ENCODE measurements at regions not wholly inside any gene's neighbourhood (a gene's known extent, or its start where the extent isn't known, plus 50 kb on each side); places are given as distances from the start of the nearest gene placed in this dataset.

- Histone ChIP-seq H3K4me3 (no peak overlapping the region), H3K4me1 (ENCODE audit: insufficient read depth) (peaks cover 35% of the 10 kb centered on the region), H2AFZ (no peak overlapping the region), H3K9me2 (replicated peaks; ENCODE audit: insufficient read depth) (no peaks in the 10 kb centered on the region), H4K20me1 (ENCODE audit: insufficient read depth, poor library complexity, severe bottlenecking) (no peaks in the 10 kb centered on the region), H3K9me3 (ENCODE audit: low read depth) (no peaks in the 10 kb centered on the region), H3K27ac (peak overlapping the region; percentile 97), H3K4me2 (peak overlapping the region; percentile 42), H3K27me3 (no peaks in the 10 kb centered on the region), H3K79me2 (peaks cover 30% of the 10 kb centered on the region), H3K36me3 (replicated peaks; ENCODE audit: insufficient read depth, low read depth) (no peaks in the 10 kb centered on the region)
- TF ChIP-seq, protein P1, sequence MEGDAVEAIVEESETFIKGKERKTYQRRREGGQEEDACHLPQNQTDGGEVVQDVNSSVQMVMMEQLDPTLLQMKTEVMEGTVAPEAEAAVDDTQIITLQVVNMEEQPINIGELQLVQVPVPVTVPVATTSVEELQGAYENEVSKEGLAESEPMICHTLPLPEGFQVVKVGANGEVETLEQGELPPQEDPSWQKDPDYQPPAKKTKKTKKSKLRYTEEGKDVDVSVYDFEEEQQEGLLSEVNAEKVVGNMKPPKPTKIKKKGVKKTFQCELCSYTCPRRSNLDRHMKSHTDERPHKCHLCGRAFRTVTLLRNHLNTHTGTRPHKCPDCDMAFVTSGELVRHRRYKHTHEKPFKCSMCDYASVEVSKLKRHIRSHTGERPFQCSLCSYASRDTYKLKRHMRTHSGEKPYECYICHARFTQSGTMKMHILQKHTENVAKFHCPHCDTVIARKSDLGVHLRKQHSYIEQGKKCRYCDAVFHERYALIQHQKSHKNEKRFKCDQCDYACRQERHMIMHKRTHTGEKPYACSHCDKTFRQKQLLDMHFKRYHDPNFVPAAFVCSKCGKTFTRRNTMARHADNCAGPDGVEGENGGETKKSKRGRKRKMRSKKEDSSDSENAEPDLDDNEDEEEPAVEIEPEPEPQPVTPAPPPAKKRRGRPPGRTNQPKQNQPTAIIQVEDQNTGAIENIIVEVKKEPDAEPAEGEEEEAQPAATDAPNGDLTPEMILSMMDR (IDR thresholded peaks at IDR 0.05; ENCODE audit: poor library complexity), result peak; percentile 30
- TF ChIP-seq EZH2 (IDR thresholded peaks at IDR 0.05; ENCODE audit: borderline replicate concordance), result no peak
- no peak for TF ChIP-seq EZH2phosphoT487 (IDR thresholded peaks at IDR 0.05; ENCODE audit: low read depth, severe bottlenecking, unreplicated experiment)
- peak; percentile 90 for DNase-seq (ENCODE audit: low spot score)
- WGBS (ENCODE audit: low lambda C conversion rate, missing lambda C conversion rate), result 53% methylated on average over 16 of the region's 17 CpGs
Observed at GRCh38 chr16:85238233-85238647, 126.0 kb upstream of the CIBAR2 start.

DNA sequence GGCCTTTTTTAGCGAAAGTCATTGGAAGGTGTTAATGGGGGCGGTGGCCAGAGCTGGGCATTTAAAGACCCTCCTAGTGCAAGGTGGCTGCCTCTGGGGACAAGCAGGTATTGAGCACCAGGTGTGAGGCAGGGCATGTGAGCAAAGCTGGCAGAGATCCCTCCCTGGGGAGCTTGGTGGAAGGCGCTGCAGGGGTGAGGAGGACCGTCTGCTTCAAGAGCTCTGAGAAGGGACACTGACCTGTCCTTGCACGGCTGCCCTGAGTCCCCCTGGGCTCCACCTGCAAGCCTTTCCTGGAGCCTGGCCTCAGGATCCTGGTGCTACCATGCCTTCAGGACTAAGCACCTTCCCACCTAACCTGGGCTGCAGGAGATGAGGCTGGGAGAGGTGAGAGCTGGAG, 127.0 kb upstream of the CIBAR2 start:
- TF ChIP-seq EZH2phosphoT487 (IDR thresholded peaks at IDR 0.05; ENCODE audit: low read depth, severe bottlenecking, unreplicated experiment) (no peak), EZH2 (IDR thresholded peaks at IDR 0.05; ENCODE audit: borderline replicate concordance) (no peak)
- TF ChIP-seq, protein P1 (IDR thresholded peaks at IDR 0.05; ENCODE audit: poor library complexity), result no peak
- Histone ChIP-seq H3K4me3 (no peak overlapping the region), H2AFZ (no peak overlapping the region), H3K79me2 (peaks cover 30% of the 10 kb centered on the region), H3K9me3 (ENCODE audit: low read depth) (no peaks in the 10 kb centered on the region), H3K27me3 (no peaks in the 10 kb centered on the region), H3K36me3 (replicated peaks; ENCODE audit: insufficient read depth, low read depth) (no peaks in the 10 kb centered on the region), H3K9me2 (replicated peaks; ENCODE audit: insufficient read depth) (no peaks in the 10 kb centered on the region), H3K4me1 (ENCODE audit: insufficient read depth) (peaks cover 33% of the 10 kb centered on the region), H4K20me1 (ENCODE audit: insufficient read depth, poor library complexity, severe bottlenecking) (no peaks in the 10 kb centered on the region), H3K27ac (no peak overlapping the region), H3K4me2 (no peak overlapping the region)
- no peak for DNase-seq (ENCODE audit: low spot score)
- 89% methylated on average over 5 of the region's 5 CpGs for WGBS (ENCODE audit: low lambda C conversion rate, missing lambda C conversion rate)

DNA sequence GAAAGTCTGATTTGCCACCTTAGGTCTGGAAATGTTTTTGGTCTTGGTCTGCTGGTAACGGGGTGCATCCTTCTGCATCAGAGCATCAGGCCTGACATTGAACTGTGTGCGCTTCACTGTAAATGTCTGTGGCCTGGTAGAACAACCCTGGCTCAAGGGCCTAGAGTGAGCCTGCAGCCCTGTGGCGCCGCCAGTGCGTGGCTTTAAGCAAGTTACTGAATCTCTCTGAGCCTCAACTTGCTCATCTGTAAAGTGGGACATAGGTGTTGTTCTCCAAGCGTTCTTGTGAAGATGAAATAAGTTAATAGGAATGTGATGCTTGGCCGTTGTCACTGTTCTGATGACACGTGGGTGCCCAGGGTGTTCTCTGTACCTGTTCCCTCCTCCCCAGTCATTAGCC, 127.6 kb upstream of the CIBAR2 start:
- no peaks in the 10 kb centered on the region for H3K9me2 ChIP-seq (replicated peaks; ENCODE audit: insufficient read depth)
- peaks cover 30% of the 10 kb centered on the region for H3K79me2 ChIP-seq
- 92% methylated on average over 8 of the region's 8 CpGs for WGBS (ENCODE audit: low lambda C conversion rate, missing lambda C conversion rate)
- H3K4me1 ChIP-seq (ENCODE audit: insufficient read depth), result peaks cover 28% of the 10 kb centered on the region
- no peaks in the 10 kb centered on the region for H4K20me1 ChIP-seq (ENCODE audit: insufficient read depth, poor library complexity, severe bottlenecking)
- H3K27me3 ChIP-seq, result no peaks in the 10 kb centered on the region
- no peak for TF ChIP-seq EZH2phosphoT487 (IDR thresholded peaks at IDR 0.05; ENCODE audit: low read depth, severe bottlenecking, unreplicated experiment)
- TF ChIP-seq, protein P1 (IDR thresholded peaks at IDR 0.05; ENCODE audit: poor library complexity), result no peak
- no peak for TF ChIP-seq EZH2 (IDR thresholded peaks at IDR 0.05; ENCODE audit: borderline replicate concordance)
- no peak overlapping the region for H3K27ac ChIP-seq
- H2AFZ ChIP-seq, result no peak overlapping the region
- H3K4me2 ChIP-seq, result no peak overlapping the region
- H3K9me3 ChIP-seq (ENCODE audit: low read depth), result no peaks in the 10 kb centered on the region
- DNase-seq (ENCODE audit: low spot score), result no peak
- H3K4me3 ChIP-seq, result no peak overlapping the region
- no peaks in the 10 kb centered on the region for H3K36me3 ChIP-seq (replicated peaks; ENCODE audit: insufficient read depth, low read depth)

Measured in hepatocyte (in vitro differentiated cells).